ENCODE measurements at regions not wholly inside any gene's neighbourhood (a gene's known extent, or its start where the extent isn't known, plus 50 kb on each side); places are given as distances from the start of the nearest gene placed in this dataset.

DNA sequence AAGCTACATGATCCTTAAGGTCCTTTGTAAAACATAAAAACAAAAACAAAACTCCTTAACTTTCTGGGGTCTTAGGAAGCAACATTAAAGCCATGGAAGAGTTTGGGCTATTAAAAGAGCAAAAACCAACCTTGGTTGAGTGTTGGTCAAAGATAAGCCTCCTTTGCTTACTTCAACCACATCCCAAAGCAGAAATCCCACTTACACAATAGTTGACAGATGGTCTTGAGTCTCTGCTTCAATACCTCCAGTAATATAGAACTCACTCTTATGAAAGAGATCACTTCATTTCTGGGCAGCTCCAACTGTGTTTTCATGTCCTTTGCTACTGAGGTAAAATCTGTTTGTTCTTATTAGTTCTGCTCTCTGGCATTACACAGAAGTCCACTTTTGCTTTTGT is 125.8 kb downstream of the SLC38A4 start:
- Histone ChIP-seq H3K9me3 (no peaks in the 10 kb centered on the region), H3K27ac (no peak overlapping the region), H3K27me3 (no peaks in the 10 kb centered on the region), H3K36me3 (no peaks in the 10 kb centered on the region), H3K4me3 (no peak overlapping the region), H3K4me1 (no peaks in the 10 kb centered on the region)
- TF ChIP-seq POLR2A (IDR thresholded peaks at IDR 0.05): no peak
- TF ChIP-seq, protein P1, sequence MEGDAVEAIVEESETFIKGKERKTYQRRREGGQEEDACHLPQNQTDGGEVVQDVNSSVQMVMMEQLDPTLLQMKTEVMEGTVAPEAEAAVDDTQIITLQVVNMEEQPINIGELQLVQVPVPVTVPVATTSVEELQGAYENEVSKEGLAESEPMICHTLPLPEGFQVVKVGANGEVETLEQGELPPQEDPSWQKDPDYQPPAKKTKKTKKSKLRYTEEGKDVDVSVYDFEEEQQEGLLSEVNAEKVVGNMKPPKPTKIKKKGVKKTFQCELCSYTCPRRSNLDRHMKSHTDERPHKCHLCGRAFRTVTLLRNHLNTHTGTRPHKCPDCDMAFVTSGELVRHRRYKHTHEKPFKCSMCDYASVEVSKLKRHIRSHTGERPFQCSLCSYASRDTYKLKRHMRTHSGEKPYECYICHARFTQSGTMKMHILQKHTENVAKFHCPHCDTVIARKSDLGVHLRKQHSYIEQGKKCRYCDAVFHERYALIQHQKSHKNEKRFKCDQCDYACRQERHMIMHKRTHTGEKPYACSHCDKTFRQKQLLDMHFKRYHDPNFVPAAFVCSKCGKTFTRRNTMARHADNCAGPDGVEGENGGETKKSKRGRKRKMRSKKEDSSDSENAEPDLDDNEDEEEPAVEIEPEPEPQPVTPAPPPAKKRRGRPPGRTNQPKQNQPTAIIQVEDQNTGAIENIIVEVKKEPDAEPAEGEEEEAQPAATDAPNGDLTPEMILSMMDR (IDR thresholded peaks at IDR 0.05): no peak
- ATAC-seq: no peak
- intact Hi-C loops (cut with DNase I): no loop called here
- DNase-seq: no peak

DNA sequence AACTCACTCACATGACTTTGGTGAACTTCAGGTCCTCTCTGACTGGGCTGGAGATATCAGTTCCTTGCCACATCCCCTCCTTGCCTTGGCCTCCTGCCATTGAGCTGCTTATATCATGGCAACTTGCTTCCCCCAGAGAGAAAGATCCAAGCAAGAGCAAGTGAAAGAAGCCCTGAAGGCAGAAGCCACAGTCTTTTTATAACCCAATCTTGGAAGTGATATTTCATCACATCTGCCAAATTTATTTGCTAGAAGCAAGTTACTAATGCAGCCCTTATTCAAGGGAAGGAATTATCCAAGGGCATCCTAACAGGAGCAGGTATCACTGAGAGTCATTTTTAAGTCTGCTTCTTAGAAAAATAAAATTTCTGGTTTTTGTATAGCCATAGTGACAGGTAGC is 127.8 kb downstream of the SLC38A4 start:
- Histone ChIP-seq H3K9me3 (no peaks in the 10 kb centered on the region), H3K4me1 (no peaks in the 10 kb centered on the region), H3K36me3 (no peaks in the 10 kb centered on the region), H3K27ac (no peak overlapping the region), H3K27me3 (no peaks in the 10 kb centered on the region), H3K4me3 (no peak overlapping the region)
- no peak for TF ChIP-seq POLR2A (IDR thresholded peaks at IDR 0.05)
- TF ChIP-seq, protein P1 (IDR thresholded peaks at IDR 0.05): no peak
- intact Hi-C loops (cut with DNase I): no loop called here
- DNase-seq (no peak), ATAC-seq (no peak)

DNA sequence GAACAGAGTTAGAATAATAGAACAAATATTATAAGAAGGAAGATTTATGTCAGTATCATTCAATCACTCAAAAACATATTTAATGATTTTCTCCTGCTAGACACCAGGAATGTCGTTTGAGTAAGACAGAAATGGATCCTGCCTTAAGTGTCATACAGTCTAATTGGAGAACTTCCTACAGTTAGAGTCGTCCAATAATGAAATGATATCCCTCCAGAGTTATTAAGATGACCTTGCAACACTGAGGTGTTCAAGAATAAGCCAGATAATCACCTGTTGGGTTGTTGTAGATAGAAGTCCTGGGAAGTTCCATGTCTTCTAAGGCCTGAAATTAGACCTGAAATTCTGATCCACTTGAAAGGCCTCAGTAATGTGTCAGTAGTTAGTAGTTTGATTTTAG is 132.3 kb downstream of the SLC38A4 start:
- Histone ChIP-seq H3K27ac (no peak overlapping the region), H3K4me3 (no peak overlapping the region), H3K9me3 (no peaks in the 10 kb centered on the region), H3K4me1 (no peaks in the 10 kb centered on the region), H3K27me3 (no peaks in the 10 kb centered on the region), H3K36me3 (no peaks in the 10 kb centered on the region)
- ATAC-seq: no peak
- WGBS (ENCODE audit: insufficient coverage, low coverage, low lambda C conversion rate, missing lambda C conversion rate): 81% methylated on average over 2 of the region's 2 CpGs
- TF ChIP-seq POLR2A (IDR thresholded peaks at IDR 0.05): no peak
- TF ChIP-seq, protein P1 (IDR thresholded peaks at IDR 0.05): no peak
- no peak for DNase-seq
- intact Hi-C loops (cut with DNase I): no loop called here

DNA sequence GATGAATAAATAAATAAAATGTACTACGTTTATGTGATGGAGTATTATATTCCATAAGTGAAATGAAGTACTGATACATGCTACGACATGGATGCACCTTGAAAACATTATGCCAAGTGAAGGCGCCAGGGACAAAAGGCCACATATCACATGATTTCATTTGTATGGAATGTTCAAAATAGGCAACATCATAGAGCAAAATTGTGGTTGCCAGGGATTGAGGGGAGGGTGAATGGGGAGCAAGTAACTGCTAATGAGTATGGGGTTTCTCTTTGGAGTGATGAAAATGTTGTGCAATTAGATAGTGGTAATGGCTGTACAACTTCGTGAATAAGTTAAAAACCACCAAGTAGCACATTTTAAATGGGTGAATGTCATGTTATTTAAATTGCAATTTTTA is 132.8 kb downstream of the SLC38A4 start:
- no peaks in the 10 kb centered on the region for H3K9me3 ChIP-seq
- 94% methylated on average over 4 of the region's 4 CpGs for WGBS (ENCODE audit: insufficient coverage, low coverage, low lambda C conversion rate, missing lambda C conversion rate)
- DNase-seq (no peak), ATAC-seq (no peak)
- no peaks in the 10 kb centered on the region for H3K27me3 ChIP-seq
- no peak overlapping the region for H3K4me3 ChIP-seq
- TF ChIP-seq, protein P1 (IDR thresholded peaks at IDR 0.05): no peak
- no peak for TF ChIP-seq POLR2A (IDR thresholded peaks at IDR 0.05)
- no peaks in the 10 kb centered on the region for H3K36me3 ChIP-seq
- no peak overlapping the region for H3K27ac ChIP-seq
- H3K4me1 ChIP-seq: no peaks in the 10 kb centered on the region
- intact Hi-C loops (cut with DNase I): no loop called here

DNA sequence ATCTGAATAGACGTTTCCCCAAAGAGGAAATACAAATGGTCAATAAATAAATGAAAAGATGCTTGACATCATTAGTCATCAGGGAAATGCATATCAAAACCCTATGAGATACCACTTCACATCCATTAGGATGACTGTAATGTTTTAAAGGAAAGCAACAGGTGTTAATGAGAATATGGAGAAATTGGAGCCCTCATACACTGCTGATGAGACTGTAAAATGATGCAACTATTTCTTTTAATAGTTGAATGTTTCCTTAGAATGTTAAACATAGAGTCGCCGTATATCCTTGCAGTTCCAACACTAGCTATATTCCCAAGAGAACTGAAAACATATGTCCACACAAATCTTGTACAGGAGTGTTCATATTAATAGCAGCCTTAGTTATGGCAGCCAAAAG is 133.2 kb downstream of the SLC38A4 start:
- no peak for DNase-seq
- Histone ChIP-seq H3K4me1 (no peaks in the 10 kb centered on the region), H3K4me3 (no peak overlapping the region), H3K36me3 (no peaks in the 10 kb centered on the region), H3K27ac (no peak overlapping the region), H3K27me3 (no peaks in the 10 kb centered on the region), H3K9me3 (no peaks in the 10 kb centered on the region)
- WGBS (ENCODE audit: insufficient coverage, low coverage, low lambda C conversion rate, missing lambda C conversion rate): 80% methylated on average over 3 of the region's 3 CpGs
- intact Hi-C loops (cut with DNase I): no loop called here
- TF ChIP-seq, protein P1 (IDR thresholded peaks at IDR 0.05): no peak
- TF ChIP-seq POLR2A (IDR thresholded peaks at IDR 0.05): no peak
- ATAC-seq: no peak

Measured in right lobe of liver (tissue), 6 donors.